ENCODE measurements at regions not wholly inside any gene's neighbourhood (a gene's known extent, or its start where the extent isn't known, plus 50 kb on each side); places are given as distances from the start of the nearest gene placed in this dataset.
"Not testable (repeated sequence)": the region's sequence is repeated elsewhere in the genome, so short reads cannot be mapped to it uniquely, and the experiment has no call there.

DNA sequence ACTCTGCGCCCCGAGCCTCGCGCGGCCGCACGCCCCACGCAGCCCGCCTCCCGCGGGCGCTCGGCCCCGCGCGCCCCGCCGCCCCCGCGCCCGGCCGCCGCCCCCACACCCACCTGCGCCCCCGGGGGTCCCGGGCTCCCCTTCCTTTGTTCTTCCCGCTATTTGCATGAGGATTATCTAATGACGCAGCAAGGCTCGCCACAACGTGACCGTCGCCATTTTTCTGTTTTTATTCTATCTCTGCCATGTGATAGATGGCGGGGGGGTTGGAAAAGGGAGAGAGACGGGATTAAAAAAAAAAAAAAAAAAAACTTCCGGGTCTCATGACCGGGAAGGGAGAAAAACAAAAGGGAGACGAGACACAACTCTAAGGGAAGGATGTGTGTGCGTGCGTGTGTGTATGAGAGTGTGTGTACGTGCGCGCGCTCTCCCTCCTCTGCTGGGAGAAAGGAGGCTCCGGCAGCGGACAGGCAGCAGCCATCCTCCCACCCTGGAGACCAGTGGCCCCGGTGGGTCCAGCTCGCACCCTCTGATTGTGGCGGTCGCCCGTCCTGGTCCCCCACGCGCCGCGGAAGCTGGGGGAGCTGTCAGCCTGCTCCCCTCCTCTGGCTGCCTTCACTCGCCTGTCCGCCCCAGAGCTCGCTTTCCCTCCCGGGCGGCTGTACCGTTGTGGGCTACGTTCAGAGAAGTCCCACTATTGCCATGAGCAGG lies 80.4 kb upstream of the AK4 start:
- no peaks in the 10 kb centered on the region for H3K9me3 Mint-ChIP-seq
- peaks cover 60% of the 10 kb centered on the region for H3K4me1 Mint-ChIP-seq (ENCODE audit: low read depth)
- DNase-seq = peak; percentile 45
- peaks cover 3% of the 10 kb centered on the region for H3K36me3 Mint-ChIP-seq (ENCODE audit: insufficient read depth)
- ATAC-seq = peak; percentile 27 to 29
- H3K27me3 Mint-ChIP-seq (ENCODE audit: low read depth) = no peaks in the 10 kb centered on the region
- H3K4me3 Mint-ChIP-seq = peak overlapping the region; percentile 91

- Mint-ChIP-seq H3K4me1 (ENCODE audit: low read depth) (peaks cover 53% of the 10 kb centered on the region), H3K9me3 (no peaks in the 10 kb centered on the region), H3K36me3 (ENCODE audit: insufficient read depth) (peaks cover 3% of the 10 kb centered on the region), H3K4me3 (peak overlapping the region; percentile 91), H3K27me3 (ENCODE audit: low read depth) (no peaks in the 10 kb centered on the region)
- DNase-seq (no peak), ATAC-seq (no peak)
These were observed 79.6 kb upstream of the AK4 start for GRCh38 chr1:65068202-65069010.

- ATAC-seq = no peak
- no peaks in the 10 kb centered on the region for H3K9me3 Mint-ChIP-seq
- H3K36me3 Mint-ChIP-seq (ENCODE audit: insufficient read depth) = peaks cover 3% of the 10 kb centered on the region
- peaks cover 51% of the 10 kb centered on the region for H3K4me1 Mint-ChIP-seq (ENCODE audit: low read depth)
- DNase-seq = peak; percentile 44
- H3K4me3 Mint-ChIP-seq = peak overlapping the region; percentile 91
- no peaks in the 10 kb centered on the region for H3K27me3 Mint-ChIP-seq (ENCODE audit: low read depth)
These were observed 78.9 kb upstream of the AK4 start for GRCh38 chr1:65069011-65069565.

DNA sequence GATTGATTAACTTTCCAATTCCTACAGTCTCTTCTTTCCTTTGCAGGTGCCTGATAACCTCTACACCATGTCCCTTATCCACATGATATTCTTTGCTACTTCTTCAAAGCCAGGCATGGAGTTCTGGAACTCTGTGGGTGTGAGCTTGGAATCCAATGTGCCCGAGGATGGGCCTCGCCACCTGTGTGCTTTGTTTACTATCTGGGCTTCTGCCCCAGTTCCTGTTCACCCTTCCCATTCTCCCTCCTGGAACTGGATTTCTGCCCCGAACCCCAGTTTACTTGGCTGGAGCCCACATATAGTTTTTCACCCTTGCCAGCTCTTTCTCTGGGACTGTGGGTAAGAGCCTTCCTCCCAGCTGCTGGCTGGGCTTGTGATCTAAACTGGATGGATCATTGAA lies 75.2 kb upstream of the AK4 start:
- no peak for ATAC-seq
- Mint-ChIP-seq H3K4me1 (ENCODE audit: low read depth) (peaks cover 35% of the 10 kb centered on the region), H3K36me3 (ENCODE audit: insufficient read depth) (no peaks in the 10 kb centered on the region), H3K4me3 (no peak overlapping the region), H3K9me3 (no peaks in the 10 kb centered on the region), H3K27me3 (ENCODE audit: low read depth) (no peaks in the 10 kb centered on the region)
- DNase-seq = no peak

DNA sequence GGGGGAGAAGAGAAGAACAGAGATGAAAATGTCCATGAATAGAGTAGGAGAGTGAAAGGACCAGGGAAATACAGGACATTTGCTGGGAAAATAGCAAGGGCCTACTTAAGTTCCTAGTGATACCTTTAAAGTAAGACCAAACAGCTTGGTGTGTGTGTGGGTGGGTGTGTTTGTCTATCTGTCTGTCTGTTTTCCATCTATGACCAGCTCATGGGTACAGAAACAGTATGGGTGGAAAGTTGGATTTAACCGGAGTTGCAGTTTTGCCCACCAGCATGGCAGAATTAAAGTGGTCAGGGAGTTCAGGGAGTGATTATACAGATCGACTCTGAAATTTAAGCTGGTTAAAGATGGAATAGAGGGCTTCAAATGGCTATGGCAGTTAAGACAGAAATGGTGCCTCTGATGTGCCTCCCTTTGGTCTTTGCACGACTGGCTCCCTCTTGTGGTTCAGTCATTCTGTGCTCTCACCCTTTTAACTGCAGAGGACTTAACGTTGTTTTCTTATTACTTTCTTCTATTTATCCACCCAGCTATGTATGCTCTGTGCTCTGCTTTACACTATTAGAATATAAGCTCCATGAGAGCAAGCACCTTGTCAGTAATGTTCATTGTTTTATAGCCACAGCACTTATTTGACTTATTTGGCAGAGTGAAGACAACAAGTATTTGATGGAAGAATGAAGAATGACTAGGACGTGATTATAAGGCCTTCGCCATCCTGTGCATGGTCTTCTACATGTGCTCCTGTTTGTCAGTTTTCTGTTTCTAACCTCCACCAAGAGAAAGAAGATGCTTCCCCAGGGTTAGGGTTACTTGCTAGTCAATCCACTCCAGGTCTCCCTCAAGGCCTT lies 72.7 kb upstream of the AK4 start:
- peak; percentile 55 for DNase-seq
- Mint-ChIP-seq H3K36me3 (ENCODE audit: insufficient read depth) (no peaks in the 10 kb centered on the region), H3K27me3 (ENCODE audit: low read depth) (peaks cover 3% of the 10 kb centered on the region), H3K4me3 (no peak overlapping the region), H3K4me1 (ENCODE audit: low read depth) (peaks cover 13% of the 10 kb centered on the region), H3K9me3 (no peaks in the 10 kb centered on the region)
- peak; percentile 94 to 96 for ATAC-seq

DNA sequence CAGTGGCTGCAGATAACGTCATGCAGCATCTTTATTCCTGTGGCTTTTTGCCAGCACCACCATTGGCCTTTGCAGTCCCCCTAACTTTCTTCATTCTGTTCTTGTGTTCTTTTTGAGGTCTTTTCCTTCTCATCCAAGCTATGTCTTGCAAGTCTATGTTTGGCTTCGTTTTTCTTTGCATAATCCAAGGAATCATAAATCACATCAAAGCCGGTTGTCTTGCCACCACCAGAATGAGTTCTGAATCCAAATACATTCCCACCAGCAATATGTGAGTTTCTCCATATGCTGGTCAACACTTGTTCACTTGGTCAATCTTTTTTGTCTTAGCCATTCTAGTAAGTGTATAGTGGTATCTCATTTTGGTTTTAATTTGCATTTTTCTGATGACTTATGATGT lies 70.6 kb upstream of the AK4 start:
- peaks cover 7% of the 10 kb centered on the region for H3K4me1 Mint-ChIP-seq (ENCODE audit: low read depth)
- no peak overlapping the region for H3K4me3 Mint-ChIP-seq
- H3K36me3 Mint-ChIP-seq (ENCODE audit: insufficient read depth) = no peaks in the 10 kb centered on the region
- no peaks in the 10 kb centered on the region for H3K9me3 Mint-ChIP-seq
- H3K27me3 Mint-ChIP-seq (ENCODE audit: low read depth) = peaks cover 3% of the 10 kb centered on the region
- no peak for ATAC-seq
- DNase-seq = no peak

GRCh38 chr1:65079941-65080340 lies 68.1 kb upstream of the AK4 start:
- Mint-ChIP-seq H3K9me3 (no peaks in the 10 kb centered on the region), H3K27me3 (ENCODE audit: low read depth) (peaks cover 3% of the 10 kb centered on the region), H3K4me1 (ENCODE audit: low read depth) (peaks cover 2% of the 10 kb centered on the region), H3K36me3 (ENCODE audit: insufficient read depth) (no peaks in the 10 kb centered on the region), H3K4me3 (no peak overlapping the region)
- DNase-seq = no peak
- ATAC-seq = peak in 1 of 2 donors; percentile 25

GRCh38 chr1:65082346-65083040 lies 65.5 kb upstream of the AK4 start:
- Mint-ChIP-seq H3K4me3 (no peak overlapping the region), H3K4me1 (ENCODE audit: low read depth) (no peaks in the 10 kb centered on the region), H3K9me3 (no peaks in the 10 kb centered on the region), H3K36me3 (ENCODE audit: insufficient read depth) (no peaks in the 10 kb centered on the region), H3K27me3 (ENCODE audit: low read depth) (peaks cover 3% of the 10 kb centered on the region)
- ATAC-seq (no peak), DNase-seq (no peak)

DNA sequence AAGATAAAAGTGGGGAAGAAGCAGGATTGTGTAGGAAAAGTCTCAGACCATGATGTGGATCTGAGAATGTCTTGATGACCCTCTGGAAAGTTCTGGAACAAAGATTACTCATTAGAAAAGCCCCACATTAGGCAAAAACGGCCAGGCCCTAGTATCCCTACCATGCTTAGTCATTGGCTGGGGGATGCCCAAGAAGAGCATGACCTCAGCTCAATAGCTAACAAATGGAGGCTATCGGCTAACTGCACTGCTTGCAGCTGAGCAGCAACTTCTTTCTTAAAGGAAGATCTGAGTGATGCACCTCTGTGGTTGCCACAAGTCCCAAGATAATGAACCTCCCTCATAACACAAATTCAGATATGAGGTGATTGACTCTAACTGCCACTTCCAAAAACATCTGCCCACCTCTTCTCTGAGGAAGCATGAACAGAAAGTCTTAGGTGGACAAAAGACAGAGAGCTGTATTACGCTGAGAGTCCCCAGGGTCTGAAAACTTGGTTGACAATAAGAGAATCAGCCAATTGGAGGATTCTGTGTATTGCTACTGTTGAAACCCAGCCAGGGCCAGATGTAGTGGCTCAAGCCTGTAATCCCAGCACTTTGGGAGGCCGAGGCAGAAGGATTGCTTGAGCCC lies 64.6 kb upstream of the AK4 start:
- H3K27me3 Mint-ChIP-seq (ENCODE audit: low read depth) = peaks cover 3% of the 10 kb centered on the region

DNA sequence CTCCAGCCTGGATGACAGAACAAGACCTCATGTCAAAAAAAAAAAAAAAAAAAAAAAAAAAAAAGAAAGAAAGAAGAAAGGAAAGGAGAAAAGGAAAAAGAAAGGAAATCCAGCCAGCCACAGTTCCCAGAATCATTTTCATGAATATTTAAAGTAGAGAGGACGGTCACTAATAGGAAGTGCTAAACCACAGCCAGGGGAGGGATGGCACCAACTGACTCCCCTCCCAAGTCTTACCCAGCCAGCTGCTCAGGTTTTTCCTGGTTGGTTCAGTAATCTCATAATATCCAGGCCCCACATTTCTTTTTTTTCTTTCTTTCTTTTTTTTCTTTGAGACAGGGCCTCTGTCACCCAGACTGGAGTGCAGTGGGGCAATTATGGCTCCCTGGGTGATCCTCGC lies 63.9 kb upstream of the AK4 start:
- no peaks in the 10 kb centered on the region for H3K9me3 Mint-ChIP-seq
- H3K36me3 Mint-ChIP-seq (ENCODE audit: insufficient read depth) = no peaks in the 10 kb centered on the region
- H3K4me1 Mint-ChIP-seq (ENCODE audit: low read depth) = no peaks in the 10 kb centered on the region
- H3K27me3 Mint-ChIP-seq (ENCODE audit: low read depth) = peaks cover 3% of the 10 kb centered on the region
- ATAC-seq (no peak), DNase-seq (no peak)
- no peak overlapping the region for H3K4me3 Mint-ChIP-seq

More for the DNA sequence above, 64.6 kb upstream of the AK4 start:
- Mint-ChIP-seq H3K36me3 (ENCODE audit: insufficient read depth) (no peaks in the 10 kb centered on the region), H3K4me1 (ENCODE audit: low read depth) (no peaks in the 10 kb centered on the region), H3K9me3 (no peaks in the 10 kb centered on the region), H3K4me3 (no peak overlapping the region)
- ATAC-seq (peak; percentile 23 to 25), DNase-seq (no peak)

GRCh38 chr1:65087519-65087918 lies 60.5 kb upstream of the AK4 start:
- H3K4me3 Mint-ChIP-seq; ATAC-seq; H3K27me3 Mint-ChIP-seq (ENCODE audit: low read depth); H3K9me3 Mint-ChIP-seq; DNase-seq; H3K36me3 Mint-ChIP-seq (ENCODE audit: insufficient read depth); H3K4me1 Mint-ChIP-seq (ENCODE audit: low read depth): not testable (repeated sequence)

DNA sequence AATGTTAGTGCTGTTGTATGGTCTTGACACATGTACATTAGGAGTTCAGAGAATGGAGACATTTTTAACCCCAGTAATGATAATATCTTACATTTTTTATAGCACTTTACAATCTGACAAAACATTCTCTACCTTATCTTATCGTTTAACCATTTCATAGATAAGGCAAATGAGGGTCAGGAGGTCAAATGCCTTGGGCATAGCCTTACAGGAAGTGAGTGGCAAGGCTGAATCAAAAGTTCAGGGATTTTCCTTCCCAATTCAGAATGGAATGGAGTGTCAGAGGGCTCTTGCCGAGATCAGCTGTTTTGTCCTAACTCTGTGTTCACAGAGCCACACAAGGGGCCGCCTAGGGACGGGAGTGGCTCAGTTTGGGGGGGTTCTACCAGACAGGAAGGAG lies 57.6 kb upstream of the AK4 start:
- Mint-ChIP-seq H3K4me1 (ENCODE audit: low read depth) (no peaks in the 10 kb centered on the region), H3K36me3 (ENCODE audit: insufficient read depth) (no peaks in the 10 kb centered on the region), H3K27me3 (ENCODE audit: low read depth) (peaks cover 2% of the 10 kb centered on the region), H3K9me3 (no peaks in the 10 kb centered on the region), H3K4me3 (no peak overlapping the region)
- ATAC-seq (no peak), DNase-seq (no peak)

DNA sequence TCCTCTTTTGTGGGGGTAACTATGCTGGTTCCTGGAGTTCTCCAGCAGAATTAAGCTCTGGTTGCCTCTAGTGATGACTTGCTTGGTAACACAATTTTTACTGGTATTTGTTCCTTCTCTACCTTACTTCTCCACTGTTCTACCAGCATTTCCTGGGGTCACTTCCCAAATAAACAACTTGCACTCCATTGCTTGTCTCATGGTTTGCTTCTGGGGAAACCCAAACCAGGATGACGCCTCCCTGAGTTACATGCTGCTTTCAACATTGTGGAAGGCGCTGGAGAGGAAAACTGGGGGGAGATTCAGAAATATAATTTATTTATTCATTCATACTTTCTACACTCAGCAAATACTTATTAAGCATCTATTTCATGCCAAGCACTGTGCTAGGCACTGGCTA lies 55.3 kb upstream of the AK4 start:
- peaks cover 2% of the 10 kb centered on the region for H3K27me3 Mint-ChIP-seq (ENCODE audit: low read depth)
- H3K36me3 Mint-ChIP-seq (ENCODE audit: insufficient read depth) = no peaks in the 10 kb centered on the region
- no peak overlapping the region for H3K4me3 Mint-ChIP-seq
- DNase-seq (no peak), ATAC-seq (no peak)
- H3K4me1 Mint-ChIP-seq (ENCODE audit: low read depth) = no peaks in the 10 kb centered on the region
- H3K9me3 Mint-ChIP-seq = no peaks in the 10 kb centered on the region
